DND-41 (cell line): ENCODE measurements at regions not wholly inside any gene's neighbourhood (a gene's known extent, or its start where the extent isn't known, plus 50 kb on each side); places are given as distances from the start of the nearest gene placed in this dataset.

ENCODE experiments used
- CTCF ChIP-seq: IDR thresholded peaks from 2 replicates; pipeline ENCODE4 v1.5.1; 2012; ENCODE audit warnings: borderline replicate concordance, low read length, moderate library complexity, mild to moderate bottlenecking; ENCODE audit not compliant: poor library complexity, severe bottlenecking; ENCODE audit errors: extremely low read depth
- EZH2 ChIP-seq: IDR thresholded peaks from 3 replicates; pipeline ENCODE4 v1.6.1; 2012; ENCODE audit warnings: borderline replicate concordance, low read depth, mild to moderate bottlenecking, moderate library complexity, low read length, inconsistent platforms; ENCODE audit not compliant: severe bottlenecking

GRCh38 chr11:134668076-134668475 is 256.0 kb upstream of the B3GAT1 start:
- no peak for TF ChIP-seq CTCF
- TF ChIP-seq EZH2: no peak
